GM19455 (cell line): ENCODE measurements at regions not wholly inside any gene's neighbourhood (a gene's known extent, or its start where the extent isn't known, plus 50 kb on each side); places are given as distances from the start of the nearest gene placed in this dataset.

ENCODE experiments used
- ATAC-seq: cut with Tn5 transposase; IDR thresholded peaks from one replicate; pipeline ENCODE4 v1.9.1; 2021; ENCODE audit not compliant: unreplicated experiment

DNA sequence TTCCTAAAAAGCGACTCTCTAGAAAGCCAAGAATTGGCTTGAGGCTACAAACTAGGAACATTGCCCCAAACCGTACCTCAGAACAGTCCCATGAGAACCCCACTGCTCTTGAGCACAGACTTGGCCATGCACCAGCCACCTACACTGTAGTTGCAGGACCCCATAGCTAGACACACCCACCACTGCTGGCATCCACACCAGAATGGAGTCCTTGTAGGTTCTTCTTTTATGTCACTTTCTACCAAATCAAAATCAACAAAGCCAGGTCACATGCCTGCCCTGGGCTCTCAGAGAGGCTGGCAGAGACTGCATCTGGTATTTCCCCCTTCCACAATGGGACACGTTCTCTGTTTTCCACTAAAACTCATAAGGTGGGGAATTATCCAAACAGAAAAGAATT, 290.5 kb downstream of the SHOX2 start:
- no peak for ATAC-seq

DNA sequence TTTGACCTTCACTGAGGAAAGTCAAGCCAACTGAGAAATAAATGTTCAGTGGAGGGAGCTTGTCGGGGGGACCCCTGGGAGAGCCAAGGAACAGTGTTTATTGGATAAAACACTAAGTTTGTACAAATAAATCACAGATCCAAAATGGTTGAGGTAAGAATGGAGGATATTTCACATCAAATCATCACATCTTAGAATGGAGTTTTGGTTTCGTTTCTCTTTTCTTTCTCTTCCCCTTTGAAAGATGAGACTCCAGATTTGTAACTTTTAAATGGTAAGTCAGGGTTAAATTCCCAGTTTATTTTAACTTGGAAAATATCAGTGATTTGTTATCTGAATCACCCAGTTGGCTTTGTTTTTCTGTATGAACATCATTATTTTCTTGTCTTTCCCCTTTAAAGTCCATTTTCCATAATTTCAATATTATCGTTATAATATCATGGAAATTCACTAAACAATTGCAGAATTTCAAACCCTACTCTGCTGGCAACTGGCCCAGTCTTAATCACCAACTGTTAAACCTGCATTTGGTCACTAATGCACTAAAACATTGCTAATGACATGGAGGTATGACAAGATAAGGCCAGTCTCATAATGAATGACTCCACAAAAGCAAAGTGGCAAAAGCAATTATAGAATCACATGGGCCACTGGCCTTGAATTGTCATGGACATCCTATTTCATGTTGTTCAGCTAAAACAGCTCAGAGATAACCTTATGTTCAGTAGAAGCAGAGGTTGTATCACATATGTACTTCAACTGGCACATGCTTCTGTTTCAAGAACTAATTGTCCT, 295.1 kb downstream of the SHOX2 start:
- ATAC-seq = no peak

DNA sequence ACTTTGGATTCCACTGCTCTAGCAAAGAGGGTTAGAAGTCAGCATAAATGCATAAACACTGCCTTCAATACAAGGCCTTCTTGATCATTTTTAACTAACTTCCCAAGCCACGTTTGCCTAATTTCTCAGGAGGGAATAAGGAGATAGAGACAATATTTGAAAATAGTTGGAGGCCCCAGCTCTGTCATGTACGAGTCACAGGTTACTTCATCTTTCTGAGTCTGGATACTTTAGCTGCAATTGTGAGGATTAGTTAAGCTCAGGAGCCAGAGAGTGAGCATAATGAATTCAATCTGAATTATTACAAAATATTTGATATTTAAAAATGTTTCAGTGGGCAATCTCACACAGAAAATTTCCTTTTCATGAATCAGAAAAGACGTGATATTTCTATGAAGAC, 298.9 kb downstream of the SHOX2 start:
- ATAC-seq = no peak

DNA sequence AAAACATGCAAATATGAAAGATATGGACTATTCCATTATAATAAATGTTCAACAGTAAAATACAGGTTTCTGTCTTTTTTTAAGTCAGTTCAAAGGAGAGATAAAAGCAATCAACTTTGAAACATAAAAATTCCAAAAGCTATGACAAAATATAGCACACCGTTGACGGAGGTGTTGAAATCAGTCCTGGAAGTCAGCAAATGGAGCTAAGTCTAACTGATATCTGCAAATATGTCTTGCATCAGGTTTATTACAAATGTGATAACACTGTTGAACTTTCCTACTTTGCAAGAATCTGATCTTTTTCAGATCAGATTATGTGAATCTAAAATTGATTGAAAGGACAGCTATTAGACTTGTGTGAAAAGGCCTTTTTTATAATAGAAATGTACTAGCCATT, 300.7 kb downstream of the SHOX2 start:
- ATAC-seq = no peak

DNA sequence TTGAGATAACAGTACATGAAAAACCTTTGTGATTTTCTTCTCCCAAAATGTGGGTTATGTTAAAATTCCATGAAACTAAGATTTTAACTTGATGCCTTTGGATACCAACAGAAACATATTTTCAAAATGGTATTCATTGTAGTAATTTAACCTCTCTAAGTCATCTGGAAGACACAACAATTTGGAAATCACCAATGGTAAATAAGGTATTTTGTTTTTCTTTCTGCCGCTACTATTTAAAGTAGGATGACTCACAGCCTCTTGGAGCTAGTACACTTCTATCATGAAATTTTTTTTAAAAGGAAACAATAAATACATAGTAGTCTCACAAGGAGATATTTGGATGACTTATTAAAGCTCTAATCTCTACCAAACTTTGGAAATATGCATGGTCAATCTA, 291.6 kb upstream of the VEPH1 start:
- no peak for ATAC-seq

DNA sequence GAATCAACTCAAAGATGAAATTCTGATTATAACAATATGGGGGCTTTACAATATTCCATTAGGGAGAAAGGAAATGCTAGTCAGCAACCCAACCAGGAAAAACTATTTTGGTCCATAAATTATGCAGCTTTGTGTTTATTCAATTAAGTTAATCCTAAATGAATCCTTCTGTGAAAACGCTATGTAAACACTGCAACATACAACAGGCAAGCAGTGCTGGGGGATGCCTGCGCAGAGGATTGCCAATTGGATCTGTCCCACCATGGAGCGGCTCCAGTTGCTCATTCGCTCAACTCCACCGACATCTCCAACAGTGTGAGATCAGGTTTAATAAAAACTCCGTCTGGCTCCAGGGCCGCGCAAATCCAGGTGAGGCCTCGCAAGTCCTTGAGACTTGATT, 290.5 kb upstream of the VEPH1 start:
- no peak for ATAC-seq

DNA sequence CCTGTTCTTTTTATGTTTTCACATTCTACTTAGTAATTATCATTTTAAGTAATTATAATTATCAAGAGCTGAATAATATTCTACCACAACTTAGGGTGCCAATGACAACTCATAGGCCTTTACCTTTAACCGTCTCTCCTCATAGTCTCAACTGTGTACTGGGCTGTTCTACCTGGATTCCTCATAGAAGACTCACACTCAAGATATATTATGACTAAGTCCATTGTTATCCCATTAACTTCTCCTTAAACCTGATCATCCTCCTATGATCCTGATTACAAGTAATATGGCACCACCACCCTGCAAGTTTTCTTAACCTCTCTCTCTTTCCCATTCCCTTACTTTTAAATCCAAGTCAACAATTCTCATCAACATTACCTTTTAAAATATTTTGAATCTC, 285.9 kb upstream of the VEPH1 start:
- no peak for ATAC-seq

DNA sequence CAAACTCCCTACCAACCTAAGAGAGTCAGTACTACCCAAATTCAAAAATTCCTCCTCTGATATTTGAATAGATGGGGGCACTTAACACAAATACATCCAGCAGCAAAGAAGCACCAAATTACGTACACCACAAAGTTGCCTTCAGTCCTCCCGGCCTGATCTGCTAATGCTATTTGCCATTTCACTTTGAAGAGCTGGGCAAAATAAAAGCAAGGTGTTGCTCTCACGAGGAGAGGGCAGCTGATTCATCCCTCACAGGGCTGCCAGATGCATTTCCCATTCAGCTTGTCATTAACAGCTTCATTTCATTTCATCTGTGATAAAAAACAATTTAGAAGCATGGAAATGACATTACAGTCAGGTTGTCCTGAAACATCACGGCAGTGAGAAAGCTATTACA, 283.4 kb upstream of the VEPH1 start:
- ATAC-seq = no peak

DNA sequence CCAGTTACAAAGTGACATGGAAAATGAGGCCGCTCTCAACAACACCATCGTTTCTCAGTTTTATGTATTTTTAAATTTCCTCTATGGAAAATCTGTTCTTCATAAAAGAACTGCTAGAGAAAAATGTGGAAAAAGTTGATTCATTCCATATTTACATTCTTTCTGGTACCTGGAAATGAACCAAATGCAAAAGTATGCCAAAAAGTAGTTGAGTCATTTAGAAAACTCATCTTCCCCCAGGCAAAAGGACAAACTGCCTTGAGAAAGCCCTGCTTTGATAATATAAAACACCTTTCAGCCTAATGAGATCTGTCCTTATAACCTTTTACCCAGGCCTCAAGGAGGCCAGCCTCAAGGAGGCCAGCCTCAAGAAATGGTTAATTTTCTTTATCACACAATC, 283.0 kb upstream of the VEPH1 start:
- no peak for ATAC-seq

DNA sequence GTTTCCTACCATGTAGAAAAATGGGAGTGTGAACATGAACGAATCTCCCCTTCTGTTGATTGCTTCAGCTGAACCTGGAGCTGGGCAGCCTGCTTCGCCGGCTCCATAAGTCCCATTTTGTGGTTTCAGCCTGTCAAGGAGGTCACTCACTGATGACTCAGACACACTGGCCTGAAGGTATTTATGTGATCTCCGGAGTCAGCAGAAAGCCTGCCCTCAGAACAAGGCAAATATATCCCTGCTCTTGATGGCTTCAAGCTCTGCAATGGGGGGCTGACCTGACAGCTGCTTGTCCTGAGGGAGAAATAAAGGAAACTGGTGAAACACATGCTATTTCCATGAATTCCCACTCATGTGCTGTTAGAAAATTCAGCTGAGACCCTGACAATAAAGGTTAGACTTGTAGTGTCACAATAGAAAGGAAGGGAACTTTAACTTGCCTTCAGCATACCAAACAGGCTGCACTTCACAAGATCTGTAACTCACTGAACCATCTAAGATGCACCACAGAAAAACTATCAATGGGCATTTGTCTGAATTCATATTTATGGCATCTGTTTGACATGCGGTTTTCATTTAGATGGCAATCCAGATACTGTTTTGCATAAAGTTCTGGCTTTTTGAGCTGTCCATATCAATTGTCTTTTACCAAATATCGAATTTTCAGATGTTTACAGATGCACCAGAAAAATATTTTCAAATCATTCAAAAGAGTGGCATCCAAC, 282.0 kb upstream of the VEPH1 start:
- ATAC-seq = no peak

DNA sequence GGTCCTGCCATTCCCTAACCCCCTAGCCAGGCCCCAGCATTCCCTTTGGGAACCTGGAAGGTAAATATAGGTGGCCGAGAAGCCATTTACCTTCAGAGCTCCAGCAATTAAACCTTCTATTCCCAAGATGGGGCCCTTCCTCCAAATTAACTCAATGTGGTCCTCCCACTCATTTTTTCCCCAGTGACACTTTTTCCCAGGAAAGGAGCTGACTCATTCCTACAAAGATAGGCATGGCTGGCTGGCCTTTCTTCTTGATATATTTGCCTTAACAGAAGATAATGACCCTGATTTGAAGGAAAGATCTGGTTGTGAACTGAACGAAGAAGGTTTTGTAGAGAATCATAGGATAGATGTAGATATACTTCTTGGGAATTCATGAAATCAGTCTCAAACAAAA, 279.0 kb upstream of the VEPH1 start:
- ATAC-seq = no peak

DNA sequence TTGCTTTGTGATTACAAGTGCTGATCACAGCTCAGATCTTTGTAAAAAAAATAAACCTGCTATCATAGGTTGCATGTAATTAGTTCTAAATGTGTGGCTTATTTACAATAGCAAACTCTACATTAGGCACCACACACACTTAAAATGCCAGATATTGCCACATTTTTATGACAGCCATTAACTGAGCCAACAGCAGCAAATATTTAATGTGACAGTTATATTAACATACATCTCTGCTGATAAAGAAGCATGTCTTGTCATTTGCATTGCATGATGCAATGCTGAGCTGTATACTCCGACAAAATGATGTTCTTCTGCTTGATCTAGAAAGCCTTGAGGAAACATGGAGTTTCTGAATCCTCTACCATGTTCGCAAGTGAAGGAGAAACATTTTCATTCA, 273.6 kb upstream of the VEPH1 start:
- no peak for ATAC-seq

DNA sequence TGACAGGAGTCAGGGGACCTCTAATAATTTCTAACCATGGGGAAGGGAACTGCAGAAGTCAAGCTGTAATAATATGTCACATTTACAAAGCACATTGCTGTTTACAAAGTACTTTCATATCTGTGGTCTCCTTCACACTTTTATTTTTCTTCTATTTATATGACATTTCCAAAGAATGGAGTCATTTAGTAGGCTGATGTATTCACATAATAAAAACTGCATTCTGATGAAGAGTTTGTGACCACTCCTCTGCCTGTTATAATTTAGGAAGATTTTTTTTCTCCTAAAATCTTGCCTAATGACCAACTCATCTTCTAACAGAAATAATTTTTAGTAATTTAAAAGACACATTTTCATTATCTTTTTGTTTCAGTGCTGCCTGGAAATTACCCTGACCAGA, 272.2 kb upstream of the VEPH1 start:
- no peak for ATAC-seq

DNA sequence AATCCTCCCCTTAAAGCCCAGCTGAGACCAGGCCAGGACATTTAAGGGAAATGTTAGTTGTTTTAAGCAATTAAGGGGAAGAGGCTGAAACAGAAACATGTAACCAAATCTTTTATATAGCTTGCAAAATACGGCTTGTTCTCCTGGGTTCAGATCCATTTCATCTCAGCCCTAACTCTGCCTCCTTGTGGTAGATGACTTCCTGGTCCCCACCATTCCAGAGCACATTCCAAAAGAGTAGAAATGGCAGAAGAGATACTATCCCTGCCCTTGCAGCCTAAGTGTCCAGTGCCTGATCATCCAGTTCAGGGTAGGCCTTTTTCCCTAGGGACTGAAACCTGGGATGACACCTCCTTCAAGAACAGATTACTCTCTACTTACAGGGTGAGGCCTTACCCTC, 266.2 kb upstream of the VEPH1 start:
- ATAC-seq = no peak

DNA sequence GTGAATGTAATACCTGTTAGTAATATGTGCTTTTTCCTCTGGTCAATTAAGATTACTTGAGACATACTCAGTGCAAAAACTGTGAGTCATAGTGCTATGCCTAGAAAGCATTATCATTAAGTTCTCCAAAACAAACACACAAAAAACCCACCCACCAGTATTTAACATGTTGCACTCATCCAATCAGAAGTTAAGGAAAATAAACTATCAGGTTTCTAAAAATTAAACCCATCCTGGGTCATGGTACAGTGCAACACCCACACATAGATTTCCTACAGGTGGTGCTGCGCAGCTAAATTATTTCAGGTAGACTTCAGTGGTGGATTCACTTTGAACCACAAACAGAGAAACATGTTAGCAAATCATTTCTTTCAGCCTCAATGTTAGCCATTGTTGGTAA, 264.4 kb upstream of the VEPH1 start:
- no peak for ATAC-seq

DNA sequence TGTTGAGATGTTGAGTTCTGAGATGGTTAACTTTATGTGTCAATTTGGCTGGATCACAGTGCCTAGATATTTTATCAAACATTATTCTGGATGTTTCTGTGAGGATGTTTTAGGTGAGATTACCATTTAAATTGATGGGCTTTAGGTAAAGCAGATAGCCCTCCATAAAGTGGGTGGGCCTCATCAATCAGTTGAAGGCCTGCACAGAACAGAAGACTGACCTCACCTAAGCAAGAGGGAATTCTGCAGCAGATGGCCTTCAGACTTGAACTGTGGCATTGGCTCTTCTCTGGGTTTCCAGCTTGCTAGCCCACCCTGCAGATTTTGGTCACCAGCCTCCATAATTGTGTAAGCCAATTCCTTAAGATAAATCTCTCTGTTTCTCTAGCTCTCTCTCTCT, 260.4 kb upstream of the VEPH1 start:
- no peak for ATAC-seq

DNA sequence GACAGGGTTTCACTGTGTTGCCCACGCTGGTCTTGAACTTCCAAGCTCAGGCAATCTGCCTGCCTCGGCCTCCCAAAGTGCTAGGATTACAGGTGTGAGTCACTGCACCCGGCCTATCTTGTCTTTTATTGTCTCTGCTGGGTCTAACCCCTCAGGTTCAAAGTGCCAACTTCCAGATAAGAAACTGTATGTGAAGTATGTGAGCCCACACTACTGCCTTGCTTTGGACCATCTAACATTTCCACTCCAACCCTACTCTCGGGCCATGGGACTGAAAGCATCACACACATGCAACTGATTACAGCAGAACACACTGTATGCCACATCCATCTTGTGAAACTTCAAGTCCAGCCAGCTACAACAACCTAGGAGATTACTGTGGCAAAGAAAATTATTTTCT, 256.1 kb upstream of the VEPH1 start:
- no peak for ATAC-seq

DNA sequence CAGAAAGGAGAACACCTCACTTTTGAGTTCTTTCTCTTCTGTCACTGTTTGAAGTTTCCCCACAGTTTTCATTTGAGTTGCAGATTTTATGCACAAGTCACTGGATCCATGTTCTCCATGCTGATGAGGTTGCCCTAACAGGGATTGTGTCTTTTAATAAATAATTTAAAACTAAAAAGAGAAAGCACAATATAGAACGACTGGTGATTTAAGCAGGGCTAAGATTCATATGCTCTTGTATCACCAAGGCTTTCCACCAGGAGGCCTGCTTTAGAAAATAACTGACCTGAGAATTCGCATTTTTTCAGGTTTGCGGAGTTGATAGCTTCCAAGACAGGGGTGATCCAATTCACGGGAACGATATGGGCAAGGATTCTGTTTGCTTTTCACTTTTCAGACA, 252.0 kb upstream of the VEPH1 start:
- no peak for ATAC-seq

DNA sequence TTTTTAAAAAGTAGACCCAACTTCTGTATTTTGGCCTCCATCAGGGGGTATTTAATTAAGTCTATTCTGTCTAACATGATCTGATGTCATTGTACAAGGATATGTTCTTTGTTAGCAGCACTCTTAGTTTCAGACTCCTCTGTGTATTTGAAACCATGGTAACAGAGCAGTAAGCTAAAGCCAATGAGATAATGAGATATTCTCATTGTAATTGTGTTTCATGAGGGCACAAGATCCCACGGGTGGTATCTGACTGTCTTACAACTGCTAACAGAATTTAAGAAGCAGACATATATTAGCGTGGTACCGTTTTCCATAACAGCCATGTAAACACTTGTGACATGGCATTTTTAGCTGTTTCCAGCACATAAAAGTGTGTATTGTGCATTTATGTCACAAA, 251.2 kb upstream of the VEPH1 start:
- no peak for ATAC-seq

DNA sequence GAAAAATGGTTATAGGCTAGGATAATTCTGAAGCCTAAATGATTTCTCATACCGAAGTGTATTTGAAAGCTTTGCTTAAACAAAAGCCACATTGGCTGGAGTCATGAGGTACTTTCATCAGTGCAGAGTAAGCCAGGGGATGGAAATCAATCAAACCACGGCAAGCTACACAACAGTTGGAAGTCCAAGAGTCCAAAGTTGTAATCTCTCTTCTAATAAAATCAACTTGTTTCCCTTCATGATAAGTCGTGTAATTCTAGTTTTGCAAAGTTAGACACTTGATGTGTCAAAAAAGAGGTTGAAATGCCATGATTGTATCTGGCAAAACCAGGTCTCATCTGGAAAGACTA, 250.5 kb upstream of the VEPH1 start:
- no peak for ATAC-seq

DNA sequence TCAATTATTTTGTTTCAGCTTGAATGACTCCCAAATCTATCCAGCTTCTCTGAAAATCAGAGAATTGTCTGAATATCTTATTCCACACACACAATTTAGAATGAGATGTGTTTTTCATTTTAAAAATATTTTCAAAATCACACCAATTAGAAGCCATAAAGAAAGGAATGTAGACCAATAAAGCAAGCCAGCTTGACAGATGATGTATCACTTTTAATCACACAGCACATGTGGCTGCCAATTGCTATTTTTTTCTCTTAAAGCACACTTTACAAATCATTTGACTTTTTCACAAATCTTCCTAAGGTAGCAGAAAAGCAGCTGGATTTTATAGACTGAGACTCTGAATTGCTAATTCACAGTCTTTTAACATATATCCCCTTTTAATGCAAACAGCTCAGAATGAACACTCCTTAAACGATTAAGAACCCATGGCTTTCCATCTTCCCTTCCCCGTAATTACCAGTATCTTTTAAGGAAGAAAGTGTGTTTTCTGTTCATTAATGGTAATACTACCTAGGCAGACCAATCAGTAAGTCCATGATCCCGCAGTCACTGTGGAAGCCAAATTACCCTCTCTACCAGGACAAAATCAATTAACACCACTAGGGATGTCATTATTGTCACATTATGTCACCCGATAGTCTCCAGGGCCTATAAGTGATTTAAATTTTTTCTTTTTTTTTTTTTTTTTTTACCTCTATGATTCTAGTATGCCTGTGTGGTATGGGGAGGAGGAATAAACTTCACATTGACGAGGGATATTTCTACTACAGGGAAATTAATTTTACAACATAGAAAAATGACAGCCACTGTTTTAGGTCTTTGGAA, 250.0 kb upstream of the VEPH1 start:
- no peak for ATAC-seq

DNA sequence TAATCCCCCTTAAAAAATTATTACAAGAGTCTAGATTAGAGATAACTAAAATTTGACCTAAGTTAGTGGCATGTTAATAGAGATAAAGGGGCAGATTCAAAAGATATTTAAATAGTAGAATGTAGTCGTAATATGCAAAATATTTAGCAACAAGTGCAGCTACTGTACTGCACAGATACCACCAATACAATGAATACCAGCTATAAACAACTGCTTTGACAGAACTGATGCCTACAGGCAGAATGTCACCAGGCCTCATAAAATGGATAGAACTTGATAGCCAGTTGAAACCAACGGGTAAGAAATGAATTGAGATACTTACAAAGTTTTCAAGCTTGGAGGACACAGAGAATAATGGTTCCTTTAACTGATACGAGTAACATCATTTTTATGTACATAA, 249.3 kb upstream of the VEPH1 start:
- no peak for ATAC-seq
